CD8-positive, alpha-beta memory T cell (primary cell): ENCODE measurements at regions not wholly inside any gene's neighbourhood (a gene's known extent, or its start where the extent isn't known, plus 50 kb on each side); places are given as distances from the start of the nearest gene placed in this dataset.

Experiments
- CTCF ChIA-PET: fragments of 350-600 bp; sonication (Branson Sonifier 250); formaldehyde crosslinking; loops from one replicate; lab custom pipeline; 2021; ENCODE audit warnings: antibody characterized with exemption; lab: Charles Lee
- POLR2A ChIA-PET: fragments of 350-600 bp; sonication (Branson Sonifier 250); formaldehyde crosslinking; loops from one replicate; lab custom pipeline; 2021; ENCODE audit warnings: antibody characterized with exemption; lab: Charles Lee
- DNase-seq, 5 donors: peaks; one replicate each; pipeline versions ENCODE4 v3.0.0 to v3.0.0-alpha.2; 2020 to 2022; ENCODE audit warnings: mixed read lengths in 1 of 5
- H3K27ac ChIP-seq: one replicate; pipeline ENCODE4 v1.7.0; 2013; ENCODE audit warnings: low read depth, mild to moderate bottlenecking, low read length, moderate library complexity
- H3K27me3 ChIP-seq: 2 replicates; pipeline ENCODE4 v1.7.0; 2013; ENCODE audit warnings: low read length, mild to moderate bottlenecking; ENCODE audit not compliant: insufficient read depth, poor library complexity, severe bottlenecking
- H3K36me3 ChIP-seq: 2 replicates; pipeline ENCODE4 v1.7.0; 2013; ENCODE audit warnings: mild to moderate bottlenecking, low read length, moderate library complexity; ENCODE audit not compliant: insufficient read depth
- H3K4me1 ChIP-seq: 2 replicates; pipeline ENCODE4 v1.7.0; 2013; ENCODE audit warnings: mild to moderate bottlenecking, low read length, moderate library complexity; ENCODE audit not compliant: insufficient read depth
- H3K4me3 ChIP-seq: 2 replicates; pipeline ENCODE4 v1.7.0; 2013; ENCODE audit warnings: mild to moderate bottlenecking, low read length
- H3K9me3 ChIP-seq: 2 replicates; pipeline ENCODE4 v1.7.0; 2013; ENCODE audit warnings: mild to moderate bottlenecking, low read length
- H3K27ac Mint-ChIP-seq, 8 donors: one replicate each; pipeline ENCODE4 v1.8.0; 2020 to 2021; ENCODE audit warnings: mixed read lengths in 8 of 8, mild to moderate bottlenecking in 6 of 8, inconsistent platforms in 3 of 8, moderate library complexity in 3 of 8
- H3K27me3 Mint-ChIP-seq, 2 donors: one replicate each; pipeline ENCODE4 v1.8.0; 2020 to 2021; ENCODE audit warnings: mixed read lengths in 2 of 2, mild to moderate bottlenecking in 1 of 2, moderate library complexity in 1 of 2
- H3K36me3 Mint-ChIP-seq, 3 donors: one replicate each; pipeline ENCODE4 v1.8.0; 2020 to 2021; ENCODE audit warnings: mixed read lengths in 3 of 3, inconsistent platforms in 1 of 3, mild to moderate bottlenecking in 1 of 3
- H3K4me1 Mint-ChIP-seq, 3 donors: one replicate each; pipeline ENCODE4 v1.8.0; 2020 to 2021; ENCODE audit warnings: mixed read lengths in 3 of 3, inconsistent platforms in 1 of 3, mild to moderate bottlenecking in 1 of 3
- H3K4me3 Mint-ChIP-seq, 7 donors: one replicate each; pipeline ENCODE4 v1.8.0; 2020 to 2021; ENCODE audit warnings: mixed read lengths in 7 of 7, mild to moderate bottlenecking in 6 of 7, moderate library complexity in 4 of 7, inconsistent platforms in 2 of 7
- H3K9me3 Mint-ChIP-seq, 5 donors: one replicate each; pipeline ENCODE4 v1.8.0; 2020 to 2022; ENCODE audit warnings: mixed read lengths in 5 of 5, mild to moderate bottlenecking in 3 of 5, moderate library complexity in 2 of 5, inconsistent platforms in 1 of 5

GRCh38 chr13:44860454-44860853, 128.8 kb downstream of the NUFIP1 start:
- no peaks in the 10 kb centered on the region for H3K9me3 Mint-ChIP-seq
- Histone ChIP-seq H3K27me3 (no peaks in the 10 kb centered on the region), H3K9me3 (no peaks in the 10 kb centered on the region), H3K4me3 (no peak overlapping the region), H3K27ac (no peak overlapping the region), H3K36me3 (no peaks in the 10 kb centered on the region), H3K4me1 (no peaks in the 10 kb centered on the region)
- peaks cover 0 to 2% (median 0%) of the 10 kb centered on the region in 3 donors for H3K4me1 Mint-ChIP-seq
- POLR2A ChIA-PET = no interaction called here
- CTCF ChIA-PET = no interaction called here
- no peak overlapping the region for H3K4me3 Mint-ChIP-seq
- DNase-seq = no peak
- no peaks in the 10 kb centered on the region for H3K36me3 Mint-ChIP-seq
- H3K27ac Mint-ChIP-seq = no peak overlapping the region
- H3K27me3 Mint-ChIP-seq = peaks cover 9 to 45% of the 10 kb centered on the region in 2 donors

- ChIA-PET CTCF (no interaction called here), POLR2A (no interaction called here)
- Histone ChIP-seq H3K27me3 (no peaks in the 10 kb centered on the region), H3K9me3 (no peaks in the 10 kb centered on the region), H3K27ac (no peak overlapping the region), H3K36me3 (no peaks in the 10 kb centered on the region), H3K4me3 (no peak overlapping the region), H3K4me1 (no peaks in the 10 kb centered on the region)
- no peak overlapping the region for H3K27ac Mint-ChIP-seq
- peaks cover 9 to 49% of the 10 kb centered on the region in 2 donors for H3K27me3 Mint-ChIP-seq
- no peak overlapping the region for H3K4me3 Mint-ChIP-seq
- DNase-seq = no peak
- H3K9me3 Mint-ChIP-seq = no peaks in the 10 kb centered on the region
- H3K36me3 Mint-ChIP-seq = no peaks in the 10 kb centered on the region
- peaks cover 0 to 2% (median 0%) of the 10 kb centered on the region in 3 donors for H3K4me1 Mint-ChIP-seq
These were observed 131.5 kb downstream of the NUFIP1 start for GRCh38 chr13:44857736-44858135.

- H3K27me3 Mint-ChIP-seq = peaks cover 8 to 49% of the 10 kb centered on the region in 2 donors
These were observed 132.2 kb downstream of the NUFIP1 start for GRCh38 chr13:44857061-44857460.

GRCh38 chr13:44855860-44856259, 133.4 kb downstream of the NUFIP1 start:
- Histone ChIP-seq H3K9me3 (no peaks in the 10 kb centered on the region), H3K36me3 (no peaks in the 10 kb centered on the region), H3K27me3 (no peaks in the 10 kb centered on the region), H3K4me1 (no peaks in the 10 kb centered on the region), H3K27ac (no peak overlapping the region), H3K4me3 (no peak overlapping the region)
- DNase-seq = no peak
- Mint-ChIP-seq H3K4me3 (no peak overlapping the region), H3K36me3 (no peaks in the 10 kb centered on the region), H3K27ac (no peak overlapping the region), H3K4me1 (peaks cover 0 to 2% (median 0%) of the 10 kb centered on the region in 3 donors), H3K9me3 (no peaks in the 10 kb centered on the region), H3K27me3 (peaks cover 7 to 49% of the 10 kb centered on the region in 2 donors)
- ChIA-PET POLR2A (no interaction called here), CTCF (no interaction called here)

More at GRCh38 chr13:44857061-44857460, 132.2 kb downstream of the NUFIP1 start:
- Mint-ChIP-seq H3K27ac (no peak overlapping the region), H3K4me1 (peaks cover 0 to 2% (median 0%) of the 10 kb centered on the region in 3 donors), H3K9me3 (no peaks in the 10 kb centered on the region), H3K4me3 (no peak overlapping the region), H3K36me3 (no peaks in the 10 kb centered on the region)
- no peaks in the 10 kb centered on the region for H3K9me3 ChIP-seq
- ChIA-PET POLR2A (no interaction called here), CTCF (no interaction called here)
- no peak overlapping the region for H3K4me3 ChIP-seq
- no peak for DNase-seq
- H3K27ac ChIP-seq = no peak overlapping the region
- H3K4me1 ChIP-seq = no peaks in the 10 kb centered on the region
- no peaks in the 10 kb centered on the region for H3K27me3 ChIP-seq
- H3K36me3 ChIP-seq = no peaks in the 10 kb centered on the region

GRCh38 chr13:44854313-44855060, 134.8 kb downstream of the NUFIP1 start:
- no peak for DNase-seq
- ChIA-PET CTCF (no interaction called here), POLR2A (no interaction called here)

GRCh38 chr13:44853641-44854040, 135.6 kb downstream of the NUFIP1 start:
- H3K27me3 Mint-ChIP-seq = peaks cover 0 to 33% of the 10 kb centered on the region in 2 donors
- no peaks in the 10 kb centered on the region for H3K9me3 ChIP-seq
- H3K27ac Mint-ChIP-seq = no peak overlapping the region
- no peaks in the 10 kb centered on the region for H3K27me3 ChIP-seq
- H3K36me3 Mint-ChIP-seq = no peaks in the 10 kb centered on the region
- H3K4me3 Mint-ChIP-seq = no peak overlapping the region
- POLR2A ChIA-PET = no interaction called here
- H3K4me1 Mint-ChIP-seq = peaks cover 0 to 2% (median 0%) of the 10 kb centered on the region in 3 donors
- no peaks in the 10 kb centered on the region for H3K4me1 ChIP-seq
- H3K9me3 Mint-ChIP-seq = no peaks in the 10 kb centered on the region
- CTCF ChIA-PET = no interaction called here
- no peaks in the 10 kb centered on the region for H3K36me3 ChIP-seq
- H3K4me3 ChIP-seq = no peak overlapping the region
- no peak overlapping the region for H3K27ac ChIP-seq
- DNase-seq = no peak

More at GRCh38 chr13:44854313-44855060, 134.8 kb downstream of the NUFIP1 start:
- Mint-ChIP-seq H3K27me3 (peaks cover 2 to 38% of the 10 kb centered on the region in 2 donors), H3K9me3 (no peaks in the 10 kb centered on the region), H3K27ac (peak overlapping the region in 1 of 8 donors; percentile 68), H3K36me3 (no peaks in the 10 kb centered on the region), H3K4me1 (peaks cover 0 to 2% (median 0%) of the 10 kb centered on the region in 3 donors), H3K4me3 (no peak overlapping the region)
- no peaks in the 10 kb centered on the region for H3K36me3 ChIP-seq
- H3K27ac ChIP-seq = no peak overlapping the region
- H3K4me1 ChIP-seq = no peaks in the 10 kb centered on the region
- no peaks in the 10 kb centered on the region for H3K27me3 ChIP-seq
- H3K4me3 ChIP-seq = no peak overlapping the region
- H3K9me3 ChIP-seq = no peaks in the 10 kb centered on the region

- Mint-ChIP-seq H3K36me3 (no peaks in the 10 kb centered on the region), H3K9me3 (no peaks in the 10 kb centered on the region), H3K27me3 (peaks cover under 1 to 18% of the 10 kb centered on the region in 2 donors), H3K4me1 (no peaks in the 10 kb centered on the region), H3K27ac (no peak overlapping the region), H3K4me3 (no peak overlapping the region)
- H3K9me3 ChIP-seq = no peaks in the 10 kb centered on the region
- DNase-seq = no peak
- no peak overlapping the region for H3K27ac ChIP-seq
- no peak overlapping the region for H3K4me3 ChIP-seq
- CTCF ChIA-PET = no interaction called here
- no peaks in the 10 kb centered on the region for H3K4me1 ChIP-seq
- no peaks in the 10 kb centered on the region for H3K36me3 ChIP-seq
- POLR2A ChIA-PET = no interaction called here
- H3K27me3 ChIP-seq = no peaks in the 10 kb centered on the region
These were observed 140.2 kb downstream of the NUFIP1 start for GRCh38 chr13:44848920-44849676.
